ENCODE measurements at regions not wholly inside any gene's neighbourhood (a gene's known extent, or its start where the extent isn't known, plus 50 kb on each side); places are given as distances from the start of the nearest gene placed in this dataset.

GRCh38 chr10:44176311-44176710, 208.6 kb downstream of the CXCL12 start:
- no peak for TF ChIP-seq CTCF (IDR thresholded peaks at IDR 0.05; ENCODE audit: low read depth, low read length, missing control alignments)
- H3K4me3 ChIP-seq (ENCODE audit: low read depth, low read length) = no peak overlapping the region
- no peak for DNase-seq (ENCODE audit: low read depth)

- no peak overlapping the region for H3K4me3 ChIP-seq (ENCODE audit: low read depth, low read length)
- TF ChIP-seq CTCF (IDR thresholded peaks at IDR 0.05; ENCODE audit: low read depth, low read length, missing control alignments) = no peak
- no peak for DNase-seq (ENCODE audit: low read depth)
Measured at GRCh38 chr10:44173608-44173894, 211.3 kb downstream of the CXCL12 start.

DNA sequence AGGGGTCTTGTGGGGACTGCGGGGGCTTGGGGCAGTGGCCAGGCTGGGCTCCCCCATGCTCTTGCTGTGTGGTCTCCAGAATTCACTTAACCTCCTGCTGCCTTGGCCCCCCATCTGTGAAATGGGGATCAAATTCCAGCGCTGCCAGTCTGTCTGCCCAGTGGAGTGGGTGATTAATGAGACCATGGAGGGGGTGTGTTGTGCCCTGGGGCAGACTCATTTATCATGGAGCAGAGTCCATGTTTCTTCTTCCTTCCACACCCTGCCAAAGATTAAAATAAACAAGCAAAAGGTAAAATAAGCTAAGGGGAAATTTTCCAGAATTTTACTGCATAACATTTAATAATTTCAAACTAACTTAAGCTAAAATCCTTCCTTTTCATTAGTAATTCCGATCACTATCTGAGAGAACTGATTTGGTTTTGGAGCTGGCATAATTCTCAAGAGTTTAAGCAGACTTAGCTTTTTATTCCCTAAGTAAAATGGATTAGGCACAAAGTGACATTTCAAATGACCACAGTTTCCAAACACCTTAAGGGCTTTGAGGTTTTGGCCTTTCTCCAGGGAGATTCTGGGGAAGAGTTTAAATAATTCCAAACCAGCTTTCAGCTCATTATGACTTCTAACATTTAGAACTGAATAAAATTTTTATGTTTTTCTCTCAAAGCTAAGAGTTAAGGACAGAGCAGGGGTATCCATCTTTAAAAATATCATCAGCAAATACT, 211.9 kb downstream of the CXCL12 start:
- DNase-seq (ENCODE audit: low read depth) = no peak

DNA sequence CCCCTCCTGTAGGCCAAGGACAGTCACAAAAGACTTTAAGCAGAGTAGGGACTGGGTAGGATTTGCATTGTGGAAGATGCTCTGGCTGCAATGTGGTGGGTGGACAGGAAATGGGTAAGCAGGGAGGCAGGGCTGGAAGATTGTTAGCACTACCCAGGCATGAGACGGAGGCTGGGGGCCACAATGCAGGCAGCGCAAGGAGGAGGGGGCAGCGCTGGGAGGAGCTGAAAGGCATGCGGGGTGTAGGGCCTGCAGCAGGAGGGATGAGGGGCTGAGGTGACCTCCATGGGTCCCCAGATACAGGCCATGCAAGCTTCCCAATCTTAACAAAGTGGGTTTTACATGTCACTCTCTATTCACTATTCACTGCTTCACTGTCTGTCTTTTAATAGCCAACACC, 213.1 kb downstream of the CXCL12 start:
- H3K4me3 ChIP-seq (ENCODE audit: low read depth, low read length) = no peak overlapping the region
- no peak for TF ChIP-seq CTCF (IDR thresholded peaks at IDR 0.05; ENCODE audit: low read depth, low read length, missing control alignments)
- no peak for DNase-seq (ENCODE audit: low read depth)

More for the DNA sequence above, 211.9 kb downstream of the CXCL12 start:
- no peak for TF ChIP-seq CTCF (IDR thresholded peaks at IDR 0.05; ENCODE audit: low read depth, low read length, missing control alignments)
- no peak overlapping the region for H3K4me3 ChIP-seq (ENCODE audit: low read depth, low read length)

DNA sequence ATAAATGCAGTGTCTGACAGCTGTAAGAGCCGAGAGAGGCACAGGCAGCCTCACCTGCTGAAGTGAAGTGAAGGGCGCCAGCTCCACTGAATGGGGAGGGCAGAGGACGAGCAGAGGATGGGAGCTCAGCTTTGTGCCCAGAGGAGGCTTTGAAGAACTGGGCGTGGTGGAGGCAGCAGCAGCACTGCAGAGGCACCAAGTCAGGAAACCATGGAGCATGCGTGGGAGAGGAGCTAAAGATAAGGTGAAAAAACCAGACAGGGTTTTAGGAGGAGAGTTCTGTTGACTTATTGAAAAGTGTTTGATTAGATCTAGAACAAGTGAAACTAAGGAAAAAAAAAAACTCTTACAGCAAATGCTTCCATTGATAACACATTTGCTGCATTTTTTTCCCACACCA, 216.4 kb downstream of the CXCL12 start:
- no peak for DNase-seq (ENCODE audit: low read depth)
- no peak for TF ChIP-seq CTCF (IDR thresholded peaks at IDR 0.05; ENCODE audit: low read depth, low read length, missing control alignments)
- H3K4me3 ChIP-seq (ENCODE audit: low read depth, low read length) = no peak overlapping the region

DNA sequence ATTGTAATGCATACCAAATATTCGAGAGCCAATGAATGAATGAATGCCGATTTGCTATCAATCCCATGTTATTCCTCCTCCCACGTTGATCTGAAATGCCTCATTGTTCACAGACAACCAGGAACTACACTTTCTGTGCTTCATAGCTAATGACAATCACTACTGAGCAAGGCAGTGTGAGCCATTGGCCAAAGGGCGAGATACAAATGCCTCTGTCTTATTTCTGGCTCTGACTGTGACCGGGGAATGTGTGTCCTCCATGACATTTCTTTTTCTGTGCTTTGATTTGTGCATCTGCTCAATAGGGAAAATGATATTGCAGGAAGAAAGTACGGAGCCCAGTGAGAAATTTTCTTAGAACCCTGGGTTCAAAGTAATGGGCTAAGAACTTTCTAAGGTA, 217.1 kb downstream of the CXCL12 start:
- H3K4me3 ChIP-seq (ENCODE audit: low read depth, low read length) = no peak overlapping the region
- no peak for DNase-seq (ENCODE audit: low read depth)
- no peak for TF ChIP-seq CTCF (IDR thresholded peaks at IDR 0.05; ENCODE audit: low read depth, low read length, missing control alignments)

- TF ChIP-seq CTCF (IDR thresholded peaks at IDR 0.05; ENCODE audit: low read depth, low read length, missing control alignments) = no peak
- DNase-seq (ENCODE audit: low read depth) = no peak
- no peak overlapping the region for H3K4me3 ChIP-seq (ENCODE audit: low read depth, low read length)
Measured at GRCh38 chr10:44166441-44166840, 218.5 kb downstream of the CXCL12 start.

Measured in GM12864 (cell line).